ENCODE measurements at regions not wholly inside any gene's neighbourhood (a gene's known extent, or its start where the extent isn't known, plus 50 kb on each side); places are given as distances from the start of the nearest gene placed in this dataset.

DNA sequence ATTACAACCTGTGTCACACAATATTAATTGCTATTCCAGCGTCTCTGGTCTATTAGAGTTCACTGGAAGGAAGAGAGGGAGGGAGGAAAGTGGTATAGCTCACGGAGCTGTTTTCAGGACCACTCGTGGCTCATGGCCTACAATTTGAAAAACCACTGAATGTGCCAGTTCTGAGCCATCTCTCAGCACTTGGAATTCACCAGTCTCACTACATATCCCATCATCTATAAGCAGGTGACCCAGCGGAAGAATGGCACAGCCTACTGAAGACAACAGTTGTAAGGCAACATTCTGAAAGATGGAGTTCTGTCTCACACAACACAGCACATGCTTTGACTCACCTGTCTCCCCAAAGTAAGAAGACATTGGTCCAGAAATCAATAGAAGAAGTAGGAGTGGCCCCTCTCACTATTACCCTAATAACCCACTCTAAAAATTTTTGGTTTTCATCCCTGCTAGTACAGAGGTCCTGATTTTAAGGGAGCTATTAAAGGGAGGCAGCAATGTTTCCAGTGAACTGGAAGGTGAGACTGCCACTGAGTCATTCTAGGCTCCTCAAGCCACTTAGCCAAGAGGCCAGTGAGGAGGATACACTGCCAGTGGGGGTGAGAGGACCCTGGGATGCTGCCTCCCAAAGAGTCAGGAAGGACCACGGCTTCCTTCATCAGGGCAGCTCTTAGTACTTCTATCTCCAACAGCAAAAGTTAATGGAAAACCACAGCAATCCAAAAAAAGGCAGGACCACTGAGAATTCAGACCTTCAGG, 50.0 kb upstream of the DOCK9 start:
- no peak for DNase-seq

DNA sequence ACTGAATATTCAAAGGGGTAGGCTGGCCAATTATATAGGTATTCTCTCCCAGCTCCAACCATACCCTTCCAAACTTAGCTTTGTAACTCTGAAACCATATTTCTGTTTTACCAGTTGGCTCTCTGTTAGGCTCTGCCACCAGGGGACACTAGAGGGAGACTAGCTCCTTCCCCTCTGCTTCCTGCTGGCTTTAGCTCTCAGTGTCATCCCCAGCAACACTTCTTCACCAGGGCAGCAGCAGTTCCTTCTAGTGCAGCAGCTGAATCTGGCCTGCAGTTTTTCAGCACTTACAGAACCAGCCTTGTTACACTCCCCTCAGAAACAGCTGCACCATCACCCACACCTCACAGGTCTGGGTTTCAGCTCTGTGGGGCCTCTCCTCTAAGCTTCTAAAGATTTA, 51.0 kb upstream of the DOCK9 start:
- no peak for DNase-seq

DNA sequence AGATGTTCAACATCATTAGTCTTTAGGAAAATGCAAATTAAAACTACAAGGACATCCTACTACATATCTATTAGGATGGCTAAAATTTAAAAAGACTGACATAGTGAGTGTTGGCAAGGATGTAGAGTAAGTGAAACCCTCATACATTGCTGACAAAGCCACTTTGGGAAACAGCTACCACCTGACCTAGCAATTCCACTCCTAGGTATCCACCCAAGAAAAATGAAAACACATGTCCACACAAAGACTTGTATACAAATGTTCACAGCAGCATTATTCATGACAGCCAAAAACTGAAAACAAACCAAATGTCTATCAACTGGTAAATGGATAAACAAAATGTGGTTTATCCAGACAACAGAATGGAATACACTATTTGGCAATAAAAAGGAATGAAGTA, 51.7 kb upstream of the DOCK9 start:
- no peak for DNase-seq

DNA sequence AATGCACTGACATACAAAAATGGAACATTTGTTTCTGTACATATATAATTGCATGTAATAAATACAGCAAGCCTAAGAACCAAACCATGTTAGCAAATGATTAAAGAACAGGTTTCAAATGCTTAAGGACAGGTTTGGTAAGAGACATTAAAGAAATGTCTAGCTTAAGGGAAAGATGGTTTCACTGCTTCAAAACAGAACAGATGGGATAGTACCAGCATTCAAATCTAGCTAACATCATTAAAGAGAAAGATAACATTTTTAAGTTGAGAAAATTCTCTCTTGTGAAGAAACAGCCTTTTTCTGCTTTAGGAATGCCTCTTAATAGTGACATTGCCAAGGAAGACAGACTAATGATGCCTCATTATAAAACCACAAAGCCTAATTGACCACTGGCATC, 52.5 kb upstream of the DOCK9 start:
- no peak for DNase-seq

DNA sequence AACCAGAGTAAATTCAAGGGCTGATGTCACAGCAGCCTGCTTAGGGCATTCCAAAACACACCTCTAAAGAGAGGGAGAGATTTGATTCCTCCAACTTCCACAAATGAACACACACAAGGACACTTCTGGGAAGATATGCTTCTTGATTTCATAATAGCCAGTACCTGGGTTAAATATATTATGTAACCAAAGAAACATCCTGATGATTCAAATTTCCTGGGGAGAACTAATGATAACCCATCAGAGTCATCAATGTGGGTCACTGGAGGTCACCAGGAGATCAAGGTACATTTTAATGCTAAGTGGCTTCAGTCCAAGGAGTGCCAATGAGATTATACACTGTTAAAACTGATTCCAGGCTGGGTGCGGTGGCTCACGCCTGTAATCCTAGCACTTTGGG, 54.0 kb upstream of the DOCK9 start:
- no peak for DNase-seq

DNA sequence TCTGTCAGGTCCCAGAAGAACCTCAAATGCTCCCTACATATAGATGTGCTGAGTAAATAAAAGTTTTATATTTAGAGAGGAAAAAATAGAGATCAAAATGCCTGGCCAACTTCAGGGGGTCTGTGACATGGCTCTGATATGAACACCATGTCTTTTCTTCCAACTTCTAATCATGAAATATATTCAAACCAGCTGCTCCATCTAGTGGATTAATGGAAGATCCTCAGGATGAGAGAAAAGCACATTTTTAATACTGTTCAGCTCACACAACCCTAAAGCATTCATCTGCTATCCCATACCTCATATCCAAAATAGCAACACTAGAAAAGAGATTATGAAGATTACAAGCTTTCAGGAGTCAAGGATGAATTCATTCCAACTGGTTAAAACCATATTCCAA, 56.0 kb upstream of the DOCK9 start:
- no peak for DNase-seq

DNA sequence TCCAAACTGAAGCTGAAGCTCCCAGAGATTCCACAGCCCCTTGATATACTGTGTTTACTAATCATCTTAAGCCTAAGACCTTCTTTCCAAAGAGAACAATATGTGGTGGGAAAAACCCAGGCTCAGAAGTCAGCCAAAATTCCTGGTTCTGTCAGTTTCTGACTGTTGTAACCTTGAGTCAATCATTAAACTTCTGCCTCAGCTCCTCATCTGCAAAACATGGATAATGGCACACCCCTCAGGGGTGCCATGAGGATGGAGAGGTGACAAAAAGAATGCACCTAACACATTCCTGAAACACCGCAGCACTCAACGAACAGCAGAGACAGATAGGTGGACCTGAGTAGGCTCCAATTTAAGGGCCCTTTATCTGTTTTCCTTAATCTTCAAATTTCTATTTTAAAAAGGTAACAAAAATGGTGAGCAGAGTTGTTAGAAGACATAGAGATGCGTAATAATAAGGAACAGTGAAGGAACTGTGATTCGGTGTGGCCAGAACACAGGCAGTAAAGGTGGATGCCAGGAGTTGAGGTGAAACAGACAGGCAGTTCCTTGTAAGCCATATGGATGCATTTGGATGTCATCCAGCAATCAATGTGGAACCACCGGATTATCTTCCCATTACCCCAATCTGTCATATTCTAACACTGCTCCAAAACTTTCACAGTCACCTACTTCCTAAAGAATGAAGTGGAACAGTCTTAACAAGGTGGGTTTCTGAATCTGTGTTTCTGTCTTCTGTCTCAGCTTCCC, 56.6 kb upstream of the DOCK9 start:
- no peak for DNase-seq

DNA sequence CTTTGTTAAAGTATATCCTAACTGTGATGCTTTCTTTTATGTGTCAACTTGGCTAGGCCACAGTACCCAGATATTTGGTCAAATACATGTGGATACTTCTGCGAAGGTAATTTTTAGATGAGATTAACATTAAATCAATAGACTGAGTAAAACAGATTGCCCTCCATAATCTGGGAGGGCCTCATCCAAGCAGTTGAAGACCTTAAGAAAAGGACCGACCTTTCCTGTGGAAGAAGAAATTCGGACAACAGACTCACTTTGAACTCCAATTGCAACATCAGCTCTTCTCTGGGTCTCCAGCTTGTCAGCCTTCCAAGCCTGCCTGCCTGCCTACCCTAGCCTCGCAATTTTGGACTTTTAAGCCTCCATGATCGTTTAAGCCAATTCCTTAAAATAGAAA, 57.9 kb upstream of the DOCK9 start:
- DNase-seq: no peak

DNA sequence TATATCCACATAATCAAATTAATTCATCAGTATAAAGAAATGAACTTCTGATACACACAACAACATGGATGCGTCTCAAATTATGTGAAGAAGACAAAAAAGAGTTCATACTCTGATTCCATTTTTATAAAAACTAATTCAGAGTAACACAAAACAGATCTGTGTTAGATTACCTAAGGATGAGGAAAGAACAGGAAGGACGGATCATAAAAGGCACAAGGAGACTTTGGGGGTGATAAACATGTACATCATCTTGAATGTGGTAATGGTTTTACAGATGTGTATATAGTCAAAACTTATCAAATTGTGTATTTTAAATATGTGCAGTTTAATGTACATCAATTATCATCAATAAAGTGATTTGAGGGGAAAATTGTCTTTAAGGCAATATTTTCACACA, 59.9 kb upstream of the DOCK9 start:
- no peak for DNase-seq

DNA sequence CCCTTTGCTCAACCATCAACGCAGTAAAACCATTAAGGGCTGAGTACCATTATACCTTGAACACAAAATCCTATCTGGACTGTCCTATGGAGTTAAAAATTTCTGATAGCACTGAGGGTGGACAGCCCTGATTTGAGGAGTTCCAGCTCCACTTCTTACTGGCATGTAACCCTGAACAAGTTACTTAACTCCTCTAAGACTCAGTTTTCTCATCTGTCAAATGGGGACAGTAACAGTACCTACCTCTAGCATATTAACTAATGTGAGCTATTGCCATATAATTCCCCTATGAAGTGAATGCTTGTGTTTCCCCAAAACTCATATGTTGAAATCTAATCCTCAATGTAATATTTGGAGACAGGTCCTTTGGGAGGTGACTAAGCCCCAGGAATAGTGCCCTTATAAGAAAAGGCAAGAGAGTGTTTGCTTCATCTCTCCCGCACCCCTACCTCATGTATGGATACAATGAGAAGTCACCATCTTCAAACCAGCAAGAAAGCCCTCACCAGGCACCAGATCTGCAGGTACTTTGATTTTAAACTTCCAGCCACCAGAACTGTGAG, 61.9 kb upstream of the DOCK9 start:
- no peak for DNase-seq

DNA sequence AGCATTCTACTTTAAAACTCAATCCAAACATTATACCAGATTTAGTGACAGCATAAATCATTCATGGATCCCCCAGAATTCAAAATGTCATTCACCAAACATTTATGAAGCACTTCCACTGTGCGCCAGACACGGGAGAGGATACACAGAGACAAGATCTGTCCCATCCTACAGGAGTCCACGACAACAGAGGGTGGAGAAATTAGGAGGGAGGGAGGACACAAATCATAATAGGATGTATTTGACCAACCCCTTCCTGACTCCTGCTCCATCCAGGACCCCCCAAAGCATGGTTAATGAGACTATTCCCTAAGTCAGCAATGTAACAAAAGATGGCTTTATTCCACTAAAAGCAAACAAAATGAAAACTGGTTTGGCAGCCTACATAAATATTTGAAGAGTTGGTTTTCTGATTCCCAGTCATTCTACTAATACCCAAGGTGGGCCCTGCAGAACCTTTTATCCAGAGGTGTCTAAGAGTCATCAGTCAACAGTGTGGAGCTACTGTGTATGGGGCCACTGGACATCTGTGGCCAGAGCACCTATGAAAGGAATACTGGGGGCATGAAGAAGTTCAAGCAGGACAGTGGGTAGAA, 62.8 kb upstream of the DOCK9 start:
- no peak for DNase-seq

DNA sequence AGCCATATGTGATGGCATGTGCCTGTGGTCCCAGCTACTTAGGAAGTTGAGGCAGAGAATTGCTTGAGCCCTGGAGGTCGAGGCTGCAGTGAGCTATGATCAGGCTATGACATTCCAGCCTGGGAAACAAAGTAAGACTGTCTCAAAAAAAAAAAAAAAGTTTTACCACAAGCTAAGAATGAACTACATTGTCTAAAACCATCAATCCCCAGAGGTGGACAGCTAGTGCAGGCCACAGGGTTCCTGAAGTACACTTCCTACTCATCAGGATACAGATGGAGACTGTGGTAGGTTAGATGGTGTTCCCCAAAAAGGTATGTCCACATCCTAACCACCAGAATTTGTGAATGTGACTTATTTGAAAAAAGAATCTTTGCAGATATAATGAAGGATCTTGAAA, 63.5 kb upstream of the DOCK9 start:
- no peak for DNase-seq

DNA sequence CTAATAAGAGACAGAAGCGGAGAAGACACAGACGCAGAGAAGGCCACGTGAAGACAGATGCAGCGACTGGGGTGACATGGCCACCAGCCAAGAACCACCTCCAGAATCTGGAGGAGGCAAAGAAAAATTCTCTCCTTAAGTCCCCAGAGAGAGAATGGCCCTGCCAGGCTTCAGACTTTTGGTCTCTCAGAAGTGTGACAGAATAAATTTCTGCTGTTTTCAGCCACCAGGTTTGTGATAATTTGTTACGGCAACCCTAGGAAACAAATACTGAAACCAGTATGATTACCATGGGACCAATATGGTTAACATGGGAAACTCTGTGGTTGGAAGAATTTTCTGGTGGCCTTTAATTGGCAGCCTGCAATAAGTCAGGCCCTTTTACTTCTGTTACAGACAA, 63.9 kb upstream of the DOCK9 start:
- DNase-seq: no peak

DNA sequence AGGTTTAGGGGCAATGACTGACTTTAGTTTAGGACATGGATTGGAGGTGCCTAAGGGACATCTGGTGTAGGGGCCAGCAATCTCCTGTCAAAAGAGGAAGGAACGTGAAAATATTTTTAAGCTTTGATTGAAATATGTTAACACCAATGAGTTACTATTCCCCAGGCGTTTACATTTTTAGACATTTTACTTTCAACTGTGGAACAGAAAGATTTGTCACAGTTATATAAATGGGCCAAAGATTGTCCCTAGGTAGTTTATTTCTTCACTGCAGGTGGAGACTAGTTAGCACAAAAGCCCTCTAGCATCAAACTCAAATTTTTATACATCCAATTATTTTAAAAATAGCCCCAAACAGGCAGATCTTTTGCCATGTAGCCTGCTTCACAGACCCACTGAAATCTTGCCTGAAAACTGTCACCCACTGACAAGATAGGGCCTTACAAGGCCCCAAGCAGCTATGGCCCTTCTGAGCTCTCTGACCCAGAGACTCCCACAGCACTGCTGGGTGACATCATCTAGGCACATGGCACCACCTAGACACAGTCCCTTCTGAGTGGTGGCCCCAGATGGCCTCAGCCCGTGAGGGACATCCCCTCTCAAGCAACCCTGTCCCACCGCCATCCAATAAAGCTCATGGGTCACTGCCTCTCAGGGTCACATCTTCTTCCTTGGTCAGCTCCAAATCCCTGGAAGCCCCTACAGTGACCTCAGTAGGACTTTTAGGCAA, 64.8 kb upstream of the DOCK9 start:
- DNase-seq: no peak

DNA sequence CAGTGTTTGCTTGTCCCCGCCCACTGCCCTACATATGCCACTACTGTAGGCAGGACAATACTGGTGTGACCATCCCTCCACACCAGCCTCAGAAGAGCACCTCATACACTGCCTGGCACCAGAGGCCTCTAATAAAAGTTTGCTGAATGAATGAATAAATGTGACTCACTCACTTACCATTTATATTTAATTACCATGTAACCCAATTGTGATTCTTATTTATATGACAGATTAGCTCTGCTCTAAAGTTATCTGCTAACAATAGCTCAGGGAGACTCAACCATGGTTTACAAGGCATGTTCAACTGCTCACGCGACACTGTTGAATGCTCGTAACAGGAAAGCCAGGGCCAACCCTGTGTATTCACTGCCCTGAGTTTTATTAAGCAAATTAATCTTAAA, 66.0 kb upstream of the DOCK9 start:
- no peak for DNase-seq

DNA sequence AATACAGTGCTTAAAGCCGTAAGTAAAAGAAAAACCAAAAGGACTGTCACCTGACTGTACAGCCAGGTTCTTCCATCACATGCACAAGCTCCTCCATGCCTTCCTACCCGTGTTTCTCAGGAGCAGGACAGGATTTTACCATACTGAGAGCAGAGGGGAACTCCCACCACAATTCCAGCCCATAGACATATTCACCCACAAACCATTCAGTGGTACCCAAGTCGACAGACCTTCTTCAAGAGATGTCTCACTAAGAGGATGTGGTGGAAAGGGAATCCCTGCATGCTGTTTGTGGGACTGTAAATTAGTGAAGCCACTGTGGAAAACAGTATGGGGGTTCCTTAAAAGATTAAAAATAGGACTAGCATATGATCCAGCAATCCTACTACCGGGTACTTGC, 66.9 kb upstream of the DOCK9 start:
- DNase-seq: no peak

DNA sequence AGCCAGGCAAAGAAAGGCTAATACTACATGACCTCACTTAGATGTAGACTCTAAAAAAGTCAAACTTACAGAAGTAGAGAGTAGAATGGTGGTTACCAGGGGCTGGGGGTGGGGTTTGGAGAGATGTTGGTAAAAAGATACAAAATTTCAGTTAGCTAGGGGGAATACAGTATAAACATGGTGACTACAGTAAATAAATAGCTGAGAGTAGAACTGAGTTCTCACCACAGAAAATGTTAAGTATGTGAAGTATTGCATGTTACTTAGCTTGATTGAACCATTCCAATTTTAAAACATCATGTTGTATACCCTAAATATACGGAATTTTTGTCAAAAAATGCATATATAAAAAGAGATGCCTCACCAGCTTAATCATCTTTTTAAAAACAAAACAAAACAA, 67.5 kb upstream of the DOCK9 start:
- no peak for DNase-seq

DNA sequence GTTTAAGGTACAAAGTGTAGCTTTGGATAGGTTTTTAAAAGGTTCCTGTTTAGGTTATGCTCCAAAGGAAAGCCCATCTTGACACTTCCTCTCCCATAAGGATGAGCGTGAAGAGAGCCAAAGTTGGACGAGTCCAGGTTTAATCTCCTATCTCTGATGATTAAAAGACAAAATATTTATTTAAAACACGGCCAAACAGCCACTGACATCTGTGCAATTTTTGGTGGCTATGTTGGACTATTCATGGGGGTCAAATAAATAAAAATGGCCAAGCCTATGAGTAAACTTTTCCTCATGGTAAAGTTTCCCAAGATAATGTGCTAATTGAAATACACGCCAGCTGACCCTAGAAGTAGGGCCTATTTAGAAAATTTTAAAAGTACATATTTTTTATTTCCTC, 69.0 kb upstream of the DOCK9 start:
- DNase-seq: no peak

DNA sequence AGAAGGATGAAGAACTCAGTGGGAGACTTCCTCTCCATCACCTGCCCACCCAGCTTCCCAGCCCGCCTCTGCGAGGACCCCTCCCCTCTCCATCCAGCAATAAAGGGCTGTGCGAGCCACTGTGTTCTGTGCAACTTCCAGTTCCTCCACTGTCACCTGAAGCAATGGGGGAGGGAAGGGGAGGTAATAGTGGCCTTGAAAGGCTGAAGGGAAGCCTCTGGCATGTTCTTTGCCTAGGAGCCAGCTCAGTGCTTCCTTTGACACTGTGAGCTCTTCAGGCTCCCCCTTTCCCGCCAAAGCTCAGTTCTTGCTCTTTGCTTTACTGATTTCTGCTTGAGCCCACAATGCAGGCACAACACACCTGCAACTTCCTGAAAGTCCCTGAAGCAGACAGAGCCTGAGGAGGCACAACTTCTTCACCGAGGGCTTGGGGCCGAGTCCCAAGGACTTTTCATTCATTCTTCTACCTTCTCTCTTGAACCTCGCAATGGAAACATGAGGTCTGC, 73.2 kb upstream of the DOCK9 start:
- DNase-seq: no peak

DNA sequence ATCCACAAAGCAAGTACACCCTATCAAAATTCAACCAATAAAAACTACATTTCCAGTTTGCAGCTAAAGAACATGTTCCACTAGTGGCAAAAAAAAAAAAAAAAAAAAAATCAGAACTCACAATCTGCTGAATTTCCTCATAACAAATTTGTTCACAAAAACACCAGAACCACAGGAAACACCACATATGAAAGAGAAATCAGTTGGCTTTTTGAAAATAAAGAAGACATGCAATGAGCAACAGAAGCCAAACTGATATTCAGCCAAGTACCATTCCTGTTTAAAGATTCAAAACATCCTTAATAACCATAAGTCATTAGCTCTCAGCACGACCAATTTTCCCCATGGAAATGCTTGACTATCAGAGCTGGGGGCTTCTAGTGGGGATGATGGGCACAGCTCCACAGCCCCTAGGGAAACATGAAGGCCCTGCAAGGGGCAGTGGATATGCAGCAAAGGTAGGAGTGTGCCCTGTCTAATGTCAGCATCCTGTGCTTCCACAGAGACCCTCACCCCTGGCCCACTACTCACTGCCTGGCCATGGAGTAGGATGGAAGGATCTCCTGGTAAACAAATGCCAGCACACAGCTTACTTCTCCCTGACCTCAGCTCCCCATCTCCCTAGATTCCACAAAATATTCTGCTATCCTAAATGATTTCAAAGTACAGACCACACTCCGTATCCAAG, 74.0 kb upstream of the DOCK9 start:
- DNase-seq: no peak

DNA sequence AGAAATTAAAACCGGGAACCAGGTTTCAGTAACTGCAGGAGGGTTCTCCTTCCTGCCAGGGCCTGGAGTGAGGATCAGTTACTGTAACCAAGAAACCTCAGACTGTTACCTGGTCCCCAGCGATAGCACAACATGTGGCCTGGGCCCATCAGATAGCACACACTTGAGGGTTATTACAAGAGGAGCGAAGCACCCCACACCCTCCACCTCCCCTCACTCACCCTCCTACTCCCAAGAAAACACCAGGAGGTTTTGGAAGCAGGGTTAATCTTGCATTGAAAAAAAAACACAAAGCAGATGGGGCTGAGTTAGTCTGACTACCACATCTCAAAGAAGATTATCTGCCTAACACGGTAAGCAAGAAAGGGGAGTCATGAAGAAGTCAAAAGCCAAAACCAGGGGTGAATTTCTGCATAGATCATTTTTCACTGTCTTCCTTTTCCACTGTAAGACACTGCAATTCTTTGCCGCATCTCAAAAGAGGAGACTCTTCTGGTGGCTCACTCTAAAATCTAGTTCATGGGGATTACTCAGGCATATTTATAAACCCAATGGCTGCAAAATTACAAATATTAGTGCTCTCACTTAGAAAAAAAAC, 75.9 kb upstream of the DOCK9 start:
- no peak for DNase-seq

DNA sequence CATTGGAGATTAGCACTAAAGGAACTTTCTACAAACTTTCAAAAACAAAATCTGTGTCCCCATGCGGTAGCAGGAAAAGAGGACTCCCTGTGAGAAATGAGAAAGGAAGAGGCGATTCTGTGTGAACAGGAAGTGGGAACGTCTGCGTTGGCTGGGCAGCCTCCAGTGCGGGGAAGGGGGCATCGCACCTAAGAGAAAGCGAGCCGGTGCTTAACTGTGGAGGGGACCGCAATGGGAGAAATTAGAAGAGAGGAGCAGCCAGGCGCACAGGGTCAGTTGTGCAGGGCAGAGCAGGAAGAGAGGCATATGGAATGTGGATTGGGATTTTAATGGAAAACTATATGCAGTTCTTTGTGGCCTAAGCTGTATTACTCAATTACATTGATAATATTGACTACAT, 77.4 kb upstream of the DOCK9 start:
- DNase-seq: no peak
